Adrenal gland (tissue), 5 donors: ENCODE measurements at regions not wholly inside any gene's neighbourhood (a gene's known extent, or its start where the extent isn't known, plus 50 kb on each side); places are given as distances from the start of the nearest gene placed in this dataset.

Source experiments
- CTCF ChIP-seq, 6 experiments: fragments of 450-650 bp in 4 of 6; fragments of 200-600 bp in 2 of 6; sonication (generic) in 1 of 6; IDR thresholded peaks; 1 replicate in 5 of 6; 2 replicates in 1 of 6; pipeline versions ENCODE4 v1.5.1 to v1.8.0; 2016 to 2021; ENCODE audit warnings: antibody characterized with exemption in 6 of 6, mild to moderate bottlenecking in 2 of 6, moderate library complexity in 1 of 6
- POLR2A ChIP-seq, 2 donors: fragments of 450-650 bp; IDR thresholded peaks; one replicate each; pipeline ENCODE4 v1.6.1; 2017; ENCODE audit warnings: antibody characterized with exemption in 2 of 2, mild to moderate bottlenecking in 2 of 2, moderate library complexity in 1 of 2
- donor health status: DM: no; HTN: no; CAD: no.

- TF ChIP-seq POLR2A (IDR thresholded peaks at IDR 0.05) (no peak), CTCF (IDR thresholded peaks at IDR 0.05) (no peak)
Measured at GRCh38 chr11:112655371-112655770, 305.8 kb upstream of the NCAM1 start.
